PC-3 (cell line): ENCODE measurements at regions not wholly inside any gene's neighbourhood (a gene's known extent, or its start where the extent isn't known, plus 50 kb on each side); places are given as distances from the start of the nearest gene placed in this dataset.

ENCODE experiments used
- CTCF ChIP-seq: fragments of 300-600 bp; sonication (generic); conservative IDR thresholded peaks from 2 replicates; pipeline ENCODE4 v1.5.1; 2017; ENCODE audit warnings: antibody characterized with exemption, low read depth, mild to moderate bottlenecking, low read length
- EZH2 ChIP-seq: fragments of 300-600 bp; sonication (generic); IDR thresholded peaks from one replicate; pipeline ENCODE4 v1.6.1; 2017; ENCODE audit warnings: antibody characterized with exemption, mild to moderate bottlenecking, low read length; ENCODE audit not compliant: unreplicated experiment
- EZH2phosphoT487 ChIP-seq: fragments of 300-600 bp; sonication (generic); IDR thresholded peaks from 2 replicates; pipeline ENCODE4 v1.6.1; 2018; ENCODE audit warnings: mild to moderate bottlenecking, antibody characterized with exemption, low read length, borderline replicate concordance

- TF ChIP-seq CTCF = no peak
- no peak for TF ChIP-seq EZH2
- TF ChIP-seq EZH2phosphoT487 = no peak
These were observed 185.3 kb upstream of the POU3F1 start for GRCh38 chr1:38231941-38232340.
